ENCODE measurements at regions not wholly inside any gene's neighbourhood (a gene's known extent, or its start where the extent isn't known, plus 50 kb on each side); places are given as distances from the start of the nearest gene placed in this dataset.

GRCh38 chr7:45971661-45972175, 50.6 kb upstream of the IGFBP3 start:
- no peak overlapping the region for H3K9ac ChIP-seq
- H3K4me3 ChIP-seq (IDR thresholded peaks at IDR 0.05; ENCODE audit: insufficient read depth, low read depth, low read length), result no peak overlapping the region
- TF ChIP-seq CTCF (conservative IDR thresholded peaks at IDR 0.05; ENCODE audit: low read depth, low read length), result no peak
- no peak overlapping the region for H2AFZ ChIP-seq (ENCODE audit: low read depth)
- H3K27ac ChIP-seq, result no peak overlapping the region
- H3K27me3 ChIP-seq (ENCODE audit: insufficient read depth, low read depth), result no peaks in the 10 kb centered on the region
- no peak overlapping the region for H3K4me2 ChIP-seq
- no peaks in the 10 kb centered on the region for H3K79me2 ChIP-seq (ENCODE audit: insufficient read depth, low read depth)
- peaks cover under 1% of the 10 kb centered on the region for H3K4me1 ChIP-seq (ENCODE audit: low read depth, poor library complexity, severe bottlenecking)
- no peaks in the 10 kb centered on the region for H4K20me1 ChIP-seq (ENCODE audit: insufficient read depth)
- H3K36me3 ChIP-seq (ENCODE audit: insufficient read depth), result no peaks in the 10 kb centered on the region

- Histone ChIP-seq H3K4me1 (ENCODE audit: low read depth, poor library complexity, severe bottlenecking) (no peaks in the 10 kb centered on the region), H3K9ac (no peak overlapping the region), H3K4me2 (no peak overlapping the region), H3K36me3 (ENCODE audit: insufficient read depth) (no peaks in the 10 kb centered on the region), H3K27me3 (ENCODE audit: insufficient read depth, low read depth) (no peaks in the 10 kb centered on the region), H3K4me3 (IDR thresholded peaks at IDR 0.05; ENCODE audit: insufficient read depth, low read depth, low read length) (no peak overlapping the region), H2AFZ (ENCODE audit: low read depth) (no peak overlapping the region), H3K27ac (no peak overlapping the region), H3K79me2 (ENCODE audit: insufficient read depth, low read depth) (no peaks in the 10 kb centered on the region), H4K20me1 (ENCODE audit: insufficient read depth) (no peaks in the 10 kb centered on the region)
- no peak for TF ChIP-seq CTCF (conservative IDR thresholded peaks at IDR 0.05; ENCODE audit: low read depth, low read length)
Observed at GRCh38 chr7:45971171-45971570, 50.1 kb upstream of the IGFBP3 start.
